Keratinocyte (primary cell): ENCODE measurements at regions not wholly inside any gene's neighbourhood (a gene's known extent, or its start where the extent isn't known, plus 50 kb on each side); places are given as distances from the start of the nearest gene placed in this dataset.

Source experiments
- DNase-seq: peaks from one replicate; pipeline ENCODE4 v3.0.0-alpha.2; 2011; ENCODE audit warnings: low read depth, missing footprints, low spot score
- FAIRE-seq: peaks from 2 replicates; lab custom pipeline; 2011; peaks lifted over from hg19 to GRCh38; lab: Jason Lieb, UNC
- H2AFZ ChIP-seq: 2 replicates; pipeline ENCODE4 v1.6.0; 2012; ENCODE audit warnings: low read length, control low read depth, inconsistent platforms; ENCODE audit not compliant: control insufficient read depth
- H3K27ac ChIP-seq: 2 replicates; pipeline ENCODE4 v1.5.1; 2011; ENCODE audit warnings: low read length; ENCODE audit not compliant: control insufficient read depth, insufficient read depth
- H3K27me3 ChIP-seq: 3 replicates; pipeline ENCODE4 v1.6.0; 2011; ENCODE audit warnings: low read length; ENCODE audit not compliant: control insufficient read depth, insufficient read depth; ENCODE audit errors: extremely low read depth
- H3K36me3 ChIP-seq, 2 experiments: 2 replicates in 1 of 2; 3 replicates in 1 of 2; pipeline ENCODE4 v1.5.1; 2011; ENCODE audit warnings: low read length in 2 of 2, mild to moderate bottlenecking in 1 of 2; ENCODE audit not compliant: control insufficient read depth in 2 of 2, insufficient read depth in 2 of 2; ENCODE audit errors: extremely low read depth in 1 of 2
- H3K4me1 ChIP-seq: 3 replicates; pipeline ENCODE4 v1.5.1; 2011; ENCODE audit warnings: low read length; ENCODE audit not compliant: control insufficient read depth, insufficient read depth; ENCODE audit errors: extremely low read depth
- H3K4me2 ChIP-seq: 3 replicates; pipeline ENCODE4 v1.6.0; 2011; ENCODE audit warnings: low read depth, low read length; ENCODE audit not compliant: control insufficient read depth, insufficient read depth; ENCODE audit errors: extremely low read depth
- H3K4me3 ChIP-seq, 3 experiments: fragments of 200-600 bp in 1 of 3; sonication (generic) in 1 of 3; 2 replicates in 2 of 3; 3 replicates in 1 of 3; pipeline ENCODE4 v1.5.1; 2011 to 2016; ENCODE audit warnings: low read length in 3 of 3, mild to moderate bottlenecking in 3 of 3, control low read depth in 2 of 3, inconsistent platforms in 1 of 3, low read depth in 1 of 3, mixed read lengths in 1 of 3, mixed run types in 1 of 3, moderate library complexity in 1 of 3; ENCODE audit not compliant: control insufficient read depth in 2 of 3, insufficient read depth in 2 of 3; ENCODE audit errors: extremely low read depth in 1 of 3
- H3K79me2 ChIP-seq: 2 replicates; pipeline ENCODE4 v1.6.0; 2012; ENCODE audit warnings: low read length; ENCODE audit not compliant: control insufficient read depth, insufficient read depth
- H3K9ac ChIP-seq: 3 replicates; pipeline ENCODE4 v1.6.0; 2011; ENCODE audit warnings: low read length; ENCODE audit not compliant: control insufficient read depth, insufficient read depth; ENCODE audit errors: extremely low read depth
- H3K9me1 ChIP-seq: 3 replicates; pipeline ENCODE4 v1.6.0; 2011; ENCODE audit warnings: low read length; ENCODE audit not compliant: control insufficient read depth, insufficient read depth; ENCODE audit errors: extremely low read depth
- H3K9me3 ChIP-seq: 2 replicates; pipeline ENCODE4 v1.5.1; 2012; ENCODE audit warnings: low read depth, low read length; ENCODE audit not compliant: control insufficient read depth
- H4K20me1 ChIP-seq: 3 replicates; pipeline ENCODE4 v1.6.0; 2011; ENCODE audit warnings: low read length; ENCODE audit not compliant: control insufficient read depth, insufficient read depth; ENCODE audit errors: extremely low read depth
- CTCF ChIP-seq, 3 experiments: IDR thresholded peaks in 1 of 3; conservative IDR thresholded peaks in 1 of 3; optimal IDR thresholded peaks in 1 of 3; 2 replicates in 2 of 3; 3 replicates in 1 of 3; pipeline versions ENCODE3 to v1.5.1; 2011; ENCODE audit warnings: low read length in 3 of 3, mild to moderate bottlenecking in 3 of 3, moderate library complexity in 2 of 3, control low read depth in 1 of 3, inconsistent platforms in 1 of 3; ENCODE audit not compliant: insufficient read depth in 2 of 3; ENCODE audit errors: extremely low read depth in 1 of 3
- EZH2 ChIP-seq: IDR thresholded peaks from one replicate; pipeline ENCODE4 v1.6.1; 2012; ENCODE audit warnings: inconsistent platforms, mild to moderate bottlenecking, low read length, moderate library complexity
- dilution Hi-C: fragments of 300-500 bp; cut with MboI; formaldehyde crosslinking; loops from one replicate; pipeline ENCODE4 v1.7.0; 2020; ENCODE audit warnings: low sequenced_read_pairs; ENCODE audit not compliant: extremely low pct_ligation_motif_present

GRCh38 chr4:72712997-72713396 is 144.0 kb upstream of the ADAMTS3 start:
- H3K36me3 ChIP-seq: no peaks in the 10 kb centered on the region
- H3K9ac ChIP-seq: no peak overlapping the region
- H3K79me2 ChIP-seq: no peaks in the 10 kb centered on the region
- H3K4me3 ChIP-seq: no peak overlapping the region
- no peak overlapping the region for H3K4me2 ChIP-seq
- no peaks in the 10 kb centered on the region for H3K9me1 ChIP-seq
- no peaks in the 10 kb centered on the region for H3K9me3 ChIP-seq
- no peak overlapping the region for H2AFZ ChIP-seq
- no peaks in the 10 kb centered on the region for H4K20me1 ChIP-seq
- H3K4me1 ChIP-seq: no peaks in the 10 kb centered on the region
- H3K27me3 ChIP-seq: peaks cover 3% of the 10 kb centered on the region
- DNase-seq (no peak), FAIRE-seq (no peak)
- H3K27ac ChIP-seq: no peak overlapping the region
- no peak for TF ChIP-seq CTCF (optimal IDR thresholded peaks at IDR 0.05 in 1 of 3, IDR thresholded peaks at IDR 0.05 in 1 of 3, conservative IDR thresholded peaks at IDR 0.05 in 1 of 3; ENCODE audit: extremely low read depth in 1 of 3, insufficient read depth in 2 of 3, low read length in 3 of 3)
- TF ChIP-seq EZH2: no peak
- dilution Hi-C loops: no loop called here

- dilution Hi-C loops: no loop called here
- DNase-seq (no peak), FAIRE-seq (no peak)
- no peaks in the 10 kb centered on the region for H3K36me3 ChIP-seq
- no peaks in the 10 kb centered on the region for H4K20me1 ChIP-seq
- H3K4me3 ChIP-seq: no peak overlapping the region
- TF ChIP-seq EZH2: no peak
- TF ChIP-seq CTCF (optimal IDR thresholded peaks at IDR 0.05 in 1 of 3, IDR thresholded peaks at IDR 0.05 in 1 of 3, conservative IDR thresholded peaks at IDR 0.05 in 1 of 3; ENCODE audit: extremely low read depth in 1 of 3, insufficient read depth in 2 of 3, low read length in 3 of 3): no peak
- no peaks in the 10 kb centered on the region for H3K9me3 ChIP-seq
- no peaks in the 10 kb centered on the region for H3K79me2 ChIP-seq
- H3K27ac ChIP-seq: no peak overlapping the region
- H3K27me3 ChIP-seq: peaks cover 3% of the 10 kb centered on the region
- H2AFZ ChIP-seq: no peak overlapping the region
- no peak overlapping the region for H3K4me2 ChIP-seq
- no peak overlapping the region for H3K9ac ChIP-seq
- H3K4me1 ChIP-seq: no peaks in the 10 kb centered on the region
- no peaks in the 10 kb centered on the region for H3K9me1 ChIP-seq
Observed at GRCh38 chr4:72709475-72709874, 140.5 kb upstream of the ADAMTS3 start.
